ENCODE measurements at regions not wholly inside any gene's neighbourhood (a gene's known extent, or its start where the extent isn't known, plus 50 kb on each side); places are given as distances from the start of the nearest gene placed in this dataset.

GRCh38 chr13:55728247-55728646 is 1412.5 kb upstream of the PRR20A start:
- intact Hi-C loops (cut with DNase I, micrococcal nuclease): no loop called here

DNA sequence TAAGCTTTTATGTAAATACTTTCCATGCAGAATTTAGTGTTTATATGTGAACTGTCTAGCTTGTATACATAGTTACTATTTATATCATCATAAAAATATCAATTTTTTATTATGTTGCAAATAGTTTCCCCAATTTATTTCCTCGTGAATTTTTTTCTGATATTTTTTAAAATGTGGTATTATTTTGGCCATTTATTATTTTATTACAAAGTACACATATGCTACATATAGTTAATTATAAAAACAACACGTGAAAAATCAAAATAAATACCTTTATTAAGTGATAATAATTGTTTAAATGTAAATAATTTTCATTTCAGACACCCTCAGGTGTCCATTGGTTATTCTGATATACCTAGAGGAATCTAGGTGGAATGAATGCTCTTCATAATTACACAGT is 1394.9 kb upstream of the PRR20A start:
- intact Hi-C loops (cut with DNase I, micrococcal nuclease): no loop called here
- ATAC-seq (no peak), DNase-seq (no peak)
- Mint-ChIP-seq H3K9me3 (ENCODE audit: low read depth) (peaks cover 10% of the 10 kb centered on the region), H3K27ac (no peak overlapping the region), H3K27me3 (no peaks in the 10 kb centered on the region), H3K4me3 (no peak overlapping the region), H3K36me3 (ENCODE audit: low read depth) (no peaks in the 10 kb centered on the region), H3K4me1 (no peaks in the 10 kb centered on the region)
- POLR2A ChIA-PET: no interaction called here
- CTCF ChIA-PET: no interaction called here

More at GRCh38 chr13:55728247-55728646, 1412.5 kb upstream of the PRR20A start:
- H3K27me3 Mint-ChIP-seq: no peaks in the 10 kb centered on the region
- POLR2A ChIA-PET: no interaction called here
- no peaks in the 10 kb centered on the region for H3K4me1 Mint-ChIP-seq
- ATAC-seq (no peak), DNase-seq (no peak)
- no peak overlapping the region for H3K27ac Mint-ChIP-seq
- H3K36me3 Mint-ChIP-seq (ENCODE audit: low read depth): peaks cover 2% of the 10 kb centered on the region
- H3K4me3 Mint-ChIP-seq: no peak overlapping the region
- H3K9me3 Mint-ChIP-seq (ENCODE audit: low read depth): peaks cover 20% of the 10 kb centered on the region
- CTCF ChIA-PET: no interaction called here

DNA sequence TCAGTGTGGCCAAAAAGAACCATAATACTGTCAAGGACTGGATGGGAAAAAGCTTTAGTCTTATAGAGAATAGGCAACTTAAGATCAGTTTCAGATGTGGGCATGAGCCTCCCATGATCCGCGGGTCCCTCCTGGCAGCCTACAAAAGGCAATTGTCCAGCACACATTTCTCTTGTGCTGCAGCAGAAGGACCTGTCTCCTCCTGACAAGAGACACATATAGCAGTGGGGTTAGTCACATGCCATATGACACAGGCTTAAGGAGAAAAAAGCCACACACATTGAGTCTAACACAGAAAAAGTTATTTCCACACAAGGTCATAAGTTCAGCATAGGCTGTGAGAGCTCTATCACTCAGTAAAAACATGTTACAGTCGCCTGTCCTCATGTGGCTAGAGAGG is 1378.7 kb upstream of the PRR20A start:
- Mint-ChIP-seq H3K4me3 (no peak overlapping the region), H3K36me3 (ENCODE audit: low read depth) (no peaks in the 10 kb centered on the region), H3K9me3 (ENCODE audit: low read depth) (peaks cover 2% of the 10 kb centered on the region), H3K27ac (no peak overlapping the region), H3K27me3 (no peaks in the 10 kb centered on the region), H3K4me1 (no peaks in the 10 kb centered on the region)
- POLR2A ChIA-PET: no interaction called here
- CTCF ChIA-PET: no interaction called here
- no peak for DNase-seq
- ATAC-seq: no peak
- intact Hi-C loops (cut with DNase I, micrococcal nuclease): no loop called here

DNA sequence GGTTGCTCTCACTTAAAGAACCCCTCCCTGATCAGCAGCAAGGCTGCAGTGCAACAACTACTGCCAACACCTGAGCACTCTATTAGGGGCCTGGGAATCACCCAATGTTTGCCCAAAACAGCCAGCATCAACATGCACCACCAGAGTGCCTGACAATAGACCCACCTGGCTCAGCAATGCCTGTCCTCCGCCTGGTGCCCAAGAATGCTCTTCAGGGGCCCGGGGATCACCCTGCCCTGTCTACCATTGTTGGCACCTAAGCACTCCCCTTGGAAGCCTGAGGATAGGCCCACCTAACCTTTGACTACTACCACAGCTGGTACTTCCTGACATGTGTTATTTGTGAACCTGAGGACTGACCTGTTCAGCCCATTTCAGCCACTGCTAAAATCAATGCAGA is 1363.1 kb upstream of the PRR20A start:
- peaks cover 9% of the 10 kb centered on the region for H3K9me3 Mint-ChIP-seq (ENCODE audit: low read depth)
- intact Hi-C loops (cut with DNase I, micrococcal nuclease): no loop called here
- ATAC-seq: no peak

GRCh38 chr13:55783841-55784240 is 1356.9 kb upstream of the PRR20A start:
- ChIA-PET POLR2A (no interaction called here), CTCF (no interaction called here)
- H3K9me3 Mint-ChIP-seq (ENCODE audit: low read depth): peaks cover 3% of the 10 kb centered on the region
- DNase-seq (no peak), ATAC-seq (no peak)
- H3K27me3 Mint-ChIP-seq: no peaks in the 10 kb centered on the region
- no peaks in the 10 kb centered on the region for H3K4me1 Mint-ChIP-seq
- no peaks in the 10 kb centered on the region for H3K36me3 Mint-ChIP-seq (ENCODE audit: low read depth)
- intact Hi-C loops (cut with DNase I, micrococcal nuclease): no loop called here
- no peak overlapping the region for H3K27ac Mint-ChIP-seq
- H3K4me3 Mint-ChIP-seq: no peak overlapping the region

More for the DNA sequence above, 1363.1 kb upstream of the PRR20A start:
- no peaks in the 10 kb centered on the region for H3K4me1 Mint-ChIP-seq
- H3K27ac Mint-ChIP-seq: no peak overlapping the region
- CTCF ChIA-PET: no interaction called here
- no peak for DNase-seq
- no peaks in the 10 kb centered on the region for H3K36me3 Mint-ChIP-seq (ENCODE audit: low read depth)
- POLR2A ChIA-PET: no interaction called here
- H3K4me3 Mint-ChIP-seq: no peak overlapping the region
- no peaks in the 10 kb centered on the region for H3K27me3 Mint-ChIP-seq

GRCh38 chr13:55788548-55788947 is 1352.2 kb upstream of the PRR20A start:
- ATAC-seq (no peak), DNase-seq (no peak)
- Mint-ChIP-seq H3K36me3 (ENCODE audit: low read depth) (no peaks in the 10 kb centered on the region), H3K27ac (no peak overlapping the region), H3K27me3 (no peaks in the 10 kb centered on the region), H3K4me3 (no peak overlapping the region), H3K9me3 (ENCODE audit: low read depth) (peaks cover 6% of the 10 kb centered on the region), H3K4me1 (no peaks in the 10 kb centered on the region)
- POLR2A ChIA-PET: no interaction called here
- CTCF ChIA-PET: no interaction called here
- intact Hi-C loops (cut with DNase I, micrococcal nuclease): no loop called here

DNA sequence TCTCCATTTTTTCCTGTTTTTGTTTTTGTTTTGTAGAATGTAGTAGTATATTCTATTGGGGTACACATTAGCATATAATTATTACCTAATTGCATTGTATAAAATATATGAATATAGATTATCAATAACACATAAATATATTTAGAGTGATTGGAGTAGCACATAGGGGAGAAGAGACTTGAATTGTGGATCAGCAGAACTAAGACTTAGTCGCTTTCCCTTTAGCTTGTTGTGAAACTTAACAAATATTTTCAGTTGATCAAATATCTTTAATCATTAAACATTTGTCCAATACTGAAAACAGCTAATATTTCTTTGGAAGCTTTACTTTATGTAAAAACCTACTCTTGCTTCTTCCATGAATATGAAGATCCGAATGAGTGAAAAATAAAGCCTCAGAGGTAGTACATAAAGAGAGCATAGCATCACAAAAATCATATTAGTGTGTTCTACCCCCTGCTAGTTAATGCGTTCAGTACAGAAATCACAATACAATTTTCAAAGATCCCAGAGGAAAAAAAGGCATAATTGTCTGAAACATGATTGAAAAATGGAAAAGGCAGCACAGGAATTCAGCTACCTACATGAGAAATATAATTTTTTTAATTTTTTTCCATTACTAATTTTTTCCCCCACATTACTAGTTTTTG is 1348.0 kb upstream of the PRR20A start:
- no peak overlapping the region for H3K27ac Mint-ChIP-seq
- ChIA-PET CTCF (no interaction called here), POLR2A (no interaction called here)
- ATAC-seq (no peak), DNase-seq (no peak)
- peaks cover 4% of the 10 kb centered on the region for H3K9me3 Mint-ChIP-seq (ENCODE audit: low read depth)
- H3K27me3 Mint-ChIP-seq: no peaks in the 10 kb centered on the region
- intact Hi-C loops (cut with DNase I, micrococcal nuclease): no loop called here
- H3K4me3 Mint-ChIP-seq: no peak overlapping the region
- no peaks in the 10 kb centered on the region for H3K36me3 Mint-ChIP-seq (ENCODE audit: low read depth)
- no peaks in the 10 kb centered on the region for H3K4me1 Mint-ChIP-seq

DNA sequence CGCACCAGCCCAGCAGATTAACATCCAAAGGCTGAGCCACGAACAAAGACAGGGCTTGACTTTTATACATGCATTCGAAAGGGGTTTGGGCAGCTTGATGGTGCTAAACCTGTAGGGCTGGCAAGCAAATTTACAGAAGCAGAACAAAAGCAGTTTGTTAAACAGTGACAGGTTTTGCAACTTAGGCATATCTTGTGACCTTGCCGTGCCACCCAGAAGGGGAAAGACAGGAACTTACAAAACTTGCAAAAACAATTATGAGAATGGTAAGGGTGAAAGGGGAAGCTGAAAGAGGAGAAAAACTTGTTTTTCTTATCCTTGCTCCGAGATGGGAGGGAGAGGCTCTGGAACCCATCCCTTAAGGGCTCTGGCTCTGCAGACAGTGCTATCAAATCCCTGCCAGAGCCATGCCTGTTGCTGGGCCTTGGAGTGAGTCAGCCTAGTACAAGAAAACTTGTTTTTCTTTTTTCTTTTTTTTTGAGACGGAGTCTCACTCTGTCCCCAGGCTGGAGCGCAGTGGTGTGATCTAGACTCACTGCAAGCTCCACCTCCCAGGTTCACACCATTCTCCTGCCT is 1325.2 kb upstream of the PRR20A start:
- H3K27me3 Mint-ChIP-seq: no peaks in the 10 kb centered on the region
- H3K9me3 Mint-ChIP-seq (ENCODE audit: low read depth): peaks cover 10% of the 10 kb centered on the region
- no peak overlapping the region for H3K4me3 Mint-ChIP-seq
- ChIA-PET CTCF (interaction anchor here (0.6 kb wide), 1 partner anchor 15 kb away, joined by 3 read pairs; no protein-coding TSS in a partner anchor), POLR2A (no interaction called here)
- H3K4me1 Mint-ChIP-seq: no peaks in the 10 kb centered on the region
- ATAC-seq (no peak), DNase-seq (no peak)
- no peaks in the 10 kb centered on the region for H3K36me3 Mint-ChIP-seq (ENCODE audit: low read depth)
- intact Hi-C loops (cut with DNase I, micrococcal nuclease): no loop called here
- H3K27ac Mint-ChIP-seq: no peak overlapping the region

DNA sequence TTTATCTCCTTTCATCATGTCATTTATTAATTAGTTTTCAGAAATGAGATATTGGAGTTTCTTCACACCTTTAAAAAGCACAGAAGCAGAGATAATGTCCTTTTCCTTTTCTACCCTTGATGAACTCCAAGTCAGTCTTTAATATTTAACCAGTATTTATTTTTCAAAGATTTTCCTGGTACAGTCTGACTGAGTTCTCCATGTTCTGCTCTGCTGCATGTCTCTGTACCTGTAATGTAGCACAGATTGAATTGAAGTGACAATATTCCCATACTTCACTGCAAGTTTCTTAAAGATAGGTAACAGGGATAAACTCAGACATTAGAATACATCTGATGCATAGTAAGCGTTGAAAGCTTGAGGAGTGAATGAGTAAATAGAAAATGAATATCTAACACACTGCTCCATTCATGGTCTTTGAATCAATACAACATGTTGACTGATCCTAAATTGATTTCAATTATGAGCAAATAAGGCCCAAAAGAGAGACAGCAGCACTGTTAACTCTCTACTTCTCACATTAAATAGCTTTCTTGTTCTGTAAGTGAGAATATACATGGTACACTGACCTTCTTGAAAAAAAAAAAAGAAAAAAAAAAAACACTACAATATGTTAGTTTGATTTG is 1323.6 kb upstream of the PRR20A start:
- no peaks in the 10 kb centered on the region for H3K4me1 Mint-ChIP-seq
- DNase-seq (no peak), ATAC-seq (no peak)
- no peaks in the 10 kb centered on the region for H3K27me3 Mint-ChIP-seq
- CTCF ChIA-PET: no interaction called here
- no peaks in the 10 kb centered on the region for H3K36me3 Mint-ChIP-seq (ENCODE audit: low read depth)
- no peak overlapping the region for H3K4me3 Mint-ChIP-seq
- H3K27ac Mint-ChIP-seq: no peak overlapping the region
- peaks cover 10% of the 10 kb centered on the region for H3K9me3 Mint-ChIP-seq (ENCODE audit: low read depth)
- intact Hi-C loops (cut with DNase I, micrococcal nuclease): no loop called here
- POLR2A ChIA-PET: no interaction called here

DNA sequence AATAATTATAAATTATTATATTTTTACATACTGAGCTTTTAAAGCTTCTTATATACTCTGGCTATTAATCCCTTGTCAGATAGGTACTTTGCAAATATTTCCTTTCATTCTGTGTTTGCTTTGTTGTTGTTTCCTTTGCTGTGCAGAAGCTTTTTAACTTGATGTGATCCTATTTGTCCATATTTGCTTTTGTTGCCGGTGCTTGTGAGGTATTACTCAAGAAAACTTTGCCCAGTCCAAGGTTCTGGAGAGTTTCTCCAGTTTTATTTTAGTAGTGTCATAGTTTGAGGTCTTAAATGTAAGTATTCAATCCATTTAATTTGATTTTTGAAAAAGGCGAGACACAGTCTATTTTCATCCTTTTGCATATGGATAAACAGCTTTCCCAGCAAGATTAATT is 1319.9 kb upstream of the PRR20A start:
- ATAC-seq (no peak), DNase-seq (no peak)
- CTCF ChIA-PET: no interaction called here
- no peak overlapping the region for H3K4me3 Mint-ChIP-seq
- no peaks in the 10 kb centered on the region for H3K27me3 Mint-ChIP-seq
- H3K4me1 Mint-ChIP-seq: no peaks in the 10 kb centered on the region
- no peaks in the 10 kb centered on the region for H3K36me3 Mint-ChIP-seq (ENCODE audit: low read depth)
- intact Hi-C loops (cut with DNase I, micrococcal nuclease): no loop called here
- peaks cover 10% of the 10 kb centered on the region for H3K9me3 Mint-ChIP-seq (ENCODE audit: low read depth)
- POLR2A ChIA-PET: no interaction called here
- H3K27ac Mint-ChIP-seq: no peak overlapping the region

DNA sequence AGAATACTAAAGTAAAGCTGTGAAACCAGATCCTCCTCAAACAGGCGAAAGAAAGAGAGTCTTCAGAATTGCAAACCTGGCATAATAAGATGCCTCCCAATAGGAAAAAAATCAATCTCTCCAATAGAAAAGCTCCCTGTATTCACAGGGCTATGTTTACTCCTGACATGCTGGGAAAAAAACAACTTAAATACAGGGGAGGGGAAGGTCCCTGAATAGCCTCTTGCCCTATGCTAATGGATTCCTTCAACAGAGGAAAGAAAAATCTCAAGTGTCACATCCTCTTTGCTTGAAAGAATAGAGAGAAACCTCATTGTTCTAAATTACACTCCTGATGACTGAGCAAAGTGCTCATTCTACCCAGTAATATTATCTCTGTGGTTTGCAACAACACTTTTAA is 1271.1 kb upstream of the PRR20A start:
- Mint-ChIP-seq H3K4me3 (no peak overlapping the region), H3K9me3 (ENCODE audit: low read depth) (peaks cover 21% of the 10 kb centered on the region), H3K27ac (no peak overlapping the region), H3K4me1 (no peaks in the 10 kb centered on the region), H3K27me3 (no peaks in the 10 kb centered on the region), H3K36me3 (ENCODE audit: low read depth) (no peaks in the 10 kb centered on the region)
- CTCF ChIA-PET: no interaction called here
- intact Hi-C loops (cut with DNase I, micrococcal nuclease): no loop called here
- POLR2A ChIA-PET: no interaction called here
- ATAC-seq (no peak), DNase-seq (no peak)

GRCh38 chr13:55887561-55887960 is 1253.2 kb upstream of the PRR20A start:
- intact Hi-C loops (cut with DNase I, micrococcal nuclease): no loop called here
- DNase-seq: no peak
- no peak overlapping the region for H3K27ac Mint-ChIP-seq
- CTCF ChIA-PET: no interaction called here
- H3K4me3 Mint-ChIP-seq: no peak overlapping the region
- POLR2A ChIA-PET: no interaction called here
- no peaks in the 10 kb centered on the region for H3K27me3 Mint-ChIP-seq
- no peak for ATAC-seq
- H3K9me3 Mint-ChIP-seq (ENCODE audit: low read depth): peaks cover 24% of the 10 kb centered on the region
- H3K4me1 Mint-ChIP-seq: no peaks in the 10 kb centered on the region
- no peaks in the 10 kb centered on the region for H3K36me3 Mint-ChIP-seq (ENCODE audit: low read depth)
